Fibroblast of skin of left quadriceps (primary cell): ENCODE measurements at regions not wholly inside any gene's neighbourhood (a gene's known extent, or its start where the extent isn't known, plus 50 kb on each side); places are given as distances from the start of the nearest gene placed in this dataset.

Experiments used
- DNase-seq, 2 experiments: peaks; one replicate each; pipeline ENCODE4 v3.0.0-alpha.2; 2013; ENCODE audit warnings: low read depth in 2 of 2

GRCh38 chr18:39938676-39939608 is 2016.1 kb upstream of the PIK3C3 start:
- DNase-seq = no peak

- no peak for DNase-seq
Measured at GRCh38 chr18:39935598-39935997, 2019.4 kb upstream of the PIK3C3 start.

GRCh38 chr18:39918847-39919246 is 2036.2 kb upstream of the PIK3C3 start:
- DNase-seq = no peak

DNA sequence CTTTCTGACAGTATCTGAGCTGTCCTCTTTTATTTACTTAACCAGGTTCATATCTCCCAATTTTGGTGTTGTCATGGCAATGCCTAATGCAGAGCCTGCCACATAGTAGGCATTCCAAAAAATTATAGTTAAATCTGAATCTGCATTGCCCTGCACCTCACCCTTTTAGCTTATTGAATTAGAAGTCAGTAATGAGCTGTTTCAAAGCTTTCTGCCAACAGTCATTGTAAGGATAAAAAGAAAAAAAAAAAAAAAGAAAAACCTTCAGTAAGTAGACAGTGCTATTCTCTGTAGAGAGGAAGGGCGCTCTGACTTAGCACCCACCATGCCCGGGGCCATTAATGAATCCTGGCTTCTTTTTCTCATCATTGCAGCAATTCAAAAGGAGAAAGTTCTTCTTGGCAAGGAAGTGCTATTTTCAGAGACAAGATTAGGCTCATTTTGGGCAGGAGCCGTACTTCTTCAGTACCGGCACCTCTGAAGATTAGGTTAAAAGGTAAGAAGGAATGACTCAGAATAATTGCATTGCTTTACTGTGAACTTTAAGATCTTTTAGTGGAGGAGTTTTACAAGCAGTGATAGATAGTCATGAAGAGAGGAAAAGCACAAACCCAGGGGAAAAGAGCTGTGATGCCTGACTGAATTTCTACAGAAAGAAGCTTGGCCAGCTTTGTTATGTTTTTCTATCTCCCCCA is 2041.2 kb upstream of the PIK3C3 start:
- no peak for DNase-seq

DNA sequence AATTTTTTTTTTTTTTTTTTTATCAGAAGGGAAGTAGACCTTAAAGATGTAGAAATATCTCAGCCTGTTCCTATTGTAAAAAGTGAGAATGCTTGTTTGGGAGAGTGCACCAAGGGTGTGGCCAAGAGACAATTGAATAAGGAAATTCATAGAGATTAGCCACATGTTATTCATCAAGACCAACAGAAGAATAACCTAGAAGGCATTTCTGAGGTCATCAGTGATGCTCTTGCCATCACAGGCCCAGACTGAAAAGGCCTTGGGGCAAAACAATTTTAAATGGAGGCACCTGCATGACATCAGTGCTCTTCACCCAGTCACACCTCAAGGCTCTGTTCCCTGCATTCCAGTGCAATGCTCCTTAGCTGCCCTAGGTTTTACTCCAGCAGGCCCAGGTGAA is 2043.3 kb upstream of the PIK3C3 start:
- no peak for DNase-seq

DNA sequence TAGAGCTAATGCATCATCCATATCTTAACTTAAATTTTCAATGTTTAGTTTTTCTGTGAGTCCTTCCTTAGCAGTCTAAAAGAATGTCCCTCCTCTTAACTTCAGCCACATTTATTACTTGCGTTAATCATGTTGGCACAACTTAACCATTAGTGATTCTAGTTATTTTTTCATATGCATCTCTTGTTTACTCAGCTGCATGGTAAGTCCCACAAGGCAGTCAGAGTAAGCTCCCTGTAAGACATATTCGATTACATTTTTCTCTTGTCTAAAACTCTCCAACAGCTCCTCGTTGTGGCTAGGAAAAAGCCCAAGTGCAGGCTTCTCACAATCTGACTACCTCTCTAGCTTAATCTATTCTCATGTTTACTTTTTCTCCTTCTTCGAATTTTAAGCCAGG is 2045.3 kb upstream of the PIK3C3 start:
- no peak for DNase-seq

DNA sequence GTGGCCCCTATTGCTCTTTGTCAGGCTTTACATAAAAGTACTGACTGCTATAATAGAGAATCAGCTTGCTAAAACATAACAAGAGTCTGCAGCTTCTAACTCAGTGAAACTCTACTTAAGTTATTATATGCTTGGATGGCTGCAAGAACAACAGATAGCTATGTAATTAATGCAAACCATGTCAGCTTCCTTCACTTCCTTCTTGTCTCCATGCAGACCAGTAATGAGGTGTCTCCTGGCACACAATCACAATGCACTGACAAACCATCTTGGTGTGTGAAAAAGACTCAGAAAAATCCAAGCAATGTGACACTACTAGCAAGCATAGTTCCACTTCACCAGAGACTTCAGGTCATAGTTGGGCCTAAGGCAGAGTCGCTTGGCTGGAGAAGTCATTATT is 2068.9 kb upstream of the PIK3C3 start:
- no peak for DNase-seq

DNA sequence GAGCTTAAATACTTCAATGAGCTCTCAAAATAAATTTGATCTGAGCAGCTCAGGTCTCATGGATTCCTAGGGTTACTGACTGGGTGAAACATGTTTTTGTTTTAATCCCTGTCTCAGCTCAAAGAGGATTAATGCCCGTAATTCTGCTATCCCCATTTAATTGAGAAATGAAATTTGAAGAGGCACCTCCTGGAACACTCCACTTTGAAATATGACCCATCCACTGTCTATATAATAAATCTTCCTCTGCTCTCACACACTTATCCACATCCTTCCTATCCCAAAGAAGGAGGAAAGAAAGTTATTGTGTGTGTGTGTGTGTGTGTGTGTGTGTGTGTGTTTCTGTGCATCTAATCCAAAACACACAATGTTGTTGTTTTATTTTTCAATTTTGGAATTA is 2082.4 kb upstream of the PIK3C3 start:
- no peak for DNase-seq

- DNase-seq = no peak
Measured at GRCh38 chr18:39871961-39872360, 2083.1 kb upstream of the PIK3C3 start.

DNA sequence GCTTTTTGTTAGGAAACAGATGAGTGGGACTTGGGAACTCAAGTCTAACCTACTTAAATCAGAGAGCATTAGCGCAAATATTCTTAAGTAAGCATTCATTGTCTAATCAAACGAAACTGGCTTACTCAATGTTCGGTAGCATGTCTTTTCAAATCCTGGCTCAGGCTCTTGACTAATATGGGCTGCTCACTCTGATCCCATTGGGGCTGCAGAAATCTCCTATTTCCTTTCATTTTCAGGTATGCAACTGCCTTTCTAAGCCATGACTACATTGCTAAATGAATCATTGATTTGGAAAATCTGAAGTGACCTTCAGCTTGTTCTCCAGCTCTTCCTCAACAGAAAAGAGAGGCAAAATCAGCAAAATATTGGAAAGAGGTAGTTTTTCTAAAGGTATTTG is 2084.4 kb upstream of the PIK3C3 start:
- DNase-seq = no peak

- no peak for DNase-seq
Measured at GRCh38 chr18:39863916-39864315, 2091.1 kb upstream of the PIK3C3 start.

DNA sequence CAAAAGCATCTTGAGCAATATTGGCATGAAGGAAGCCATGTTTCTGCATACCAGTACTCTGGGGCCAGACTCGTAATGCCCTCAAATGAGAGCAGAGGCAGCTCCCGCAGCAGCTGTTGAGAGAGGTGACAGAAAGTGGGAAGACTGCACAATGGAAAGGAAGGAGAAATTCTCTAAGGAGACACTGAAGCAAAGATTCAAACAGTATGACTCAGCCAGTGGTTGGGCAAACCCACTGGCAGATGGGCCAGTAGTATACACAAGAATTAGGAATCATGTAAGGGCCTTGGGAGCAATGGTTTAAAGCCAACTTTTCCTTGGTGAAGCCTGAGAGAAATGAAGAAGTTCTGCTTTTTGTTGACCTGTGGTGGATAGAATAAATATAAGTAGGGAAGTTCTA is 2092.7 kb upstream of the PIK3C3 start:
- DNase-seq = no peak

DNA sequence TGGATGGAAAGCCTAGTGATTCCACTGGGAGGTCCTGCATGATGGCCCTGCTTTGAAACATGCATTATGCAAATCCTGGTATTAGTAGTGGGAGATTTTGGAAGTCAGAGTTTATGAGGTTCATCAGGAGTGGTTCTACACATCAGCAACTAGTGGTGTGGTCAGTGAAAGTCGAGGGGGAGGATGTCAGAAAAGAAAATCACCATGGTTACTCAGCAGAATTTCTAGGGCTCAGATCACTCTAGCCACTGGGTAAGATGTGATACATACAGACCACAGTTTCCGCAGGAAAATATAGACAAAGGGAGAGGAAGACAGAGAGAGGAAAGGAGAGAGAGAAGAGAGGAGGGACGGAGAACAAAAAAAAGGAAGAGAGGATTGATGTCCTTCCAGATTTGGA is 2100.7 kb upstream of the PIK3C3 start:
- DNase-seq = no peak

DNA sequence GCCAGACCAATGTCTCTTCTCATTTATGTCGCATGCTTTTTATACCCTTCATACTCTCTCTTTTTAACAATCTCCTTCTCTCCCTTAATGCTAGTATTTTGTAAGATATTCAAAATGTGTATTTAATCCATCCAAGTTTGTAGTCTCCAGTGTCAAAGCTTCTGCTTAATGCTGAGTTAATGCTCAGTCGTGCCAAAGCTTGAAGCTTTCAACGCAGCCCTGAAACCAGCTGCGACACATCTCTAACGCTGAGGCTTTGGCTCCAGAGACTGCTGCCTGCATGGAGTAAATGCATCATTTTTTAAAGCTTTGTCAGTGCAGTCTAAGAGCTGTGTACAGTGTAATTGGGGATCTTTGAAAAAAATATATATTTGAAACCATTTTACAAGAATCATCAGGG is 2108.8 kb upstream of the PIK3C3 start:
- no peak for DNase-seq

DNA sequence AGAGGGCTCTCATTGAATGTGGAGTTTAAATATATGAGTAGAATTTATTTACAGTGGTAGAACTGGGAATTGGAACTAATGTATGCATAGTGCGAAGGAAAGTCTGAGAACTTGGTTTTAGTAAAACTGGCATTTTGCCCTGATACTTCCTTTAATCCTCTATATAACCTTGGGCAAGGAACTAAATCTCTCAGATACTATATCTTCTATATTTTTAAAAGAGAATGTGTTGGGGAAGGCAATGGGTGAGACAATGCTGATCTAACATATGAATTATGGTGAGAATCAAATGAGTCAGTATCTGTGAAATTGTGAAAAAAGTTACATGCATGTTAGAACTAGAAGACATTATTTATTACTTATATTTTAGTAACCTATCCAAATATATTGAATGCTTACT is 2109.4 kb upstream of the PIK3C3 start:
- no peak for DNase-seq

- DNase-seq = no peak
Measured at GRCh38 chr18:39845106-39845505, 2109.9 kb upstream of the PIK3C3 start.

- DNase-seq = no peak
Measured at GRCh38 chr18:39843546-39843945, 2111.5 kb upstream of the PIK3C3 start.

- DNase-seq = no peak
Measured at GRCh38 chr18:39842366-39842914, 2112.6 kb upstream of the PIK3C3 start.

DNA sequence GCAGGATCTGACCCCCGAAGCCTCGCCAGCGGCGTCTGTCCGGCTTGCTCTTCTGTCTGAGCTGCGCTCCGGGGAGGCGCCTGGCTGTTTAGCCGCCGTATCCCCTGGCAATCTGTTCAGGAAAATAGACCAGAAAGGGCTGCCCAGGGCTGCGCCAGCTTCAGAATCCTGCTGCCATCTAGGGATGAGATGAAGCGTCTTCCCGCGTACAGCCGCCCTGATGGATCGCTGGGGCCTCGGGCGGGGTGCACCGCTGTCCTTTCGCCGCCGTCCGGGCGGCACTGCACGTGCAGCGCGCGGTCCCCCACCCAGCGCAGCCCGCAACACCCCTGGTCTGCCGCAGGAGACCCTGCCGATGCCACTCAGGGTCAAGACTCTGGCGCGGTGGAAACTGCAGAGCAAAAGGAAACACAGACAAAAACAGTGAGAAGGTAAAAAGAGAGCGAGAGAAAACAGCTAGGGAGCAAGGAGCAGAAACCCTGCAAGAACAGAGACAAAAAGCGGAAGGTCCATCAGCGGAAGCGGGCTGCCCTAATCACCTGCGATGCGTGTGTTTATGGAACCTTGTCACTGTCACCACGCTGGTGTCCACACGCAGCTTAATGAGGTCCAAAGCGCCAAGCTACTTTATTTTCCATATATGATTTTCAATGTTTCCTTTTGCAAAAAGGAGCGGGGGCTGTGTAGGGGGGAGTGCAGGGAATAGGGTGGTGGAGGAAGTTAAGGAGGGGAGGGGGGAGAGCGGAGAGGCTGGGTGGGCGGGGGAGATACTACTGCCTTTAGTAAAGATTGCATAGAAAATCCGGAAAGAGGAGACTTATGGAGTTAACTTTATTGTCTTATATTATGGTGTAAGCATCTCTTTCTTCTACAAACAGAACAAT is 2113.3 kb upstream of the PIK3C3 start:
- DNase-seq = peak; percentile 29 to 30

GRCh38 chr18:39840856-39841481 is 2114.1 kb upstream of the PIK3C3 start:
- DNase-seq = no peak

GRCh38 chr18:39840406-39840805 is 2114.6 kb upstream of the PIK3C3 start:
- DNase-seq = peak in 1 of 2 experiments; percentile 5
